ENCODE measurements at regions not wholly inside any gene's neighbourhood (a gene's known extent, or its start where the extent isn't known, plus 50 kb on each side); places are given as distances from the start of the nearest gene placed in this dataset.
"Not testable (repeated sequence)": the region's sequence is repeated elsewhere in the genome, so short reads cannot be mapped to it uniquely, and the experiment has no call there.

DNA sequence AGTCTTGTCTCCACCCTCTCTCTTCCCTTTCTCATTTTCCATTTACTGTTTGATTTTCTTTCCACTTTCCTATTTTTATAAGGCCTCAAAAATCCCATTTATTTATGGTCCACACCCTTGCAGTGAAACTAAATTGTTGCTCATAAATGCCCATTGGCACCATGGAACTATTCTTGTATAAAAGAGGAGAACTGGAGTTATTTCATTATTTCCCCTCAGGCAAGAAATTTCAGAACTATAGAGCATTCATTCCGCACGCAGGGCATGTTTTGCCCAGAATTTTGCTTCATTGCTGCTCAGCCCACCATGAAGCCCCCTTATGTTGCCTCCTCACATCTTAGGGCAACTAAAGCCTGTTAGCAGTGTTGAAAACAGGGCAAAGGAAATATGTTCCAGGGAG, 113.7 kb upstream of the MMADHC start:
- no peak overlapping the region for H3K4me3 Mint-ChIP-seq (ENCODE audit: low read depth)
- peaks cover 4% of the 10 kb centered on the region for H3K4me1 Mint-ChIP-seq (ENCODE audit: low read depth)
- no peaks in the 10 kb centered on the region for H3K9me3 Mint-ChIP-seq (ENCODE audit: low read depth)
- no peak overlapping the region for H3K27ac Mint-ChIP-seq
- DNase-seq (ENCODE audit: low spot score, unreplicated experiment): no peak
- no peaks in the 10 kb centered on the region for H3K36me3 Mint-ChIP-seq (ENCODE audit: insufficient read depth)
- no peak for TF ChIP-seq CTCF (IDR thresholded peaks at IDR 0.05; ENCODE audit: unreplicated experiment)
- no peaks in the 10 kb centered on the region for H3K27me3 Mint-ChIP-seq

- H3K4me1 Mint-ChIP-seq (ENCODE audit: low read depth): no peaks in the 10 kb centered on the region
- H3K9me3 Mint-ChIP-seq (ENCODE audit: low read depth): peaks cover 4% of the 10 kb centered on the region
- H3K27ac Mint-ChIP-seq: no peak overlapping the region
- peaks cover 3% of the 10 kb centered on the region for H3K27me3 Mint-ChIP-seq
- no peaks in the 10 kb centered on the region for H3K36me3 Mint-ChIP-seq (ENCODE audit: insufficient read depth)
- no peak overlapping the region for H3K4me3 Mint-ChIP-seq (ENCODE audit: low read depth)
- no peak for TF ChIP-seq CTCF (IDR thresholded peaks at IDR 0.05; ENCODE audit: unreplicated experiment)
- DNase-seq (ENCODE audit: low spot score, unreplicated experiment): no peak
Measured at GRCh38 chr2:149692961-149693396, 105.4 kb upstream of the MMADHC start.

DNA sequence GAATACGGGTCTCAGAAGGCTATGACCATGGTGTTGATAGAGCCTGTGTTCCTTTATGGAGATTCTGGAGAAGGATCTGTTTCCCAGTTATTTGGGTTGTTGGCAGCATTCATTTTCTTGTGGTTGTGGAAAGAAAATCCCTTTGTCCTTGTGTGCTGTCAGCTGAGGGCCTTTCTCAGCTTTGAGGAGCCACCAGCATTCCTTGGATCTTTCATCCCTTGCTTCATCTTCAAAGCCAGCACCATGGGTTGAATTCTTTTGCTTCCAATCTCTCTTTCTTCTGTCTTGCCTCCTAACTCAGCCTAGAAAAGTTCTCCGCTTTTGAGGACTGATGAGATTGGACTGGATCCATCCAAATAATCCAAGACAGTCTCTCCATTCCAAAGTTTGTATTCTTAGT, 103.2 kb upstream of the MMADHC start:
- H3K36me3 Mint-ChIP-seq (ENCODE audit: insufficient read depth): no peaks in the 10 kb centered on the region
- H3K27ac Mint-ChIP-seq: no peak overlapping the region
- no peak for DNase-seq (ENCODE audit: low spot score, unreplicated experiment)
- H3K27me3 Mint-ChIP-seq: peaks cover 3% of the 10 kb centered on the region
- H3K9me3 Mint-ChIP-seq (ENCODE audit: low read depth): peaks cover 4% of the 10 kb centered on the region
- no peak for TF ChIP-seq CTCF (IDR thresholded peaks at IDR 0.05; ENCODE audit: unreplicated experiment)
- no peak overlapping the region for H3K4me3 Mint-ChIP-seq (ENCODE audit: low read depth)
- H3K4me1 Mint-ChIP-seq (ENCODE audit: low read depth): no peaks in the 10 kb centered on the region

DNA sequence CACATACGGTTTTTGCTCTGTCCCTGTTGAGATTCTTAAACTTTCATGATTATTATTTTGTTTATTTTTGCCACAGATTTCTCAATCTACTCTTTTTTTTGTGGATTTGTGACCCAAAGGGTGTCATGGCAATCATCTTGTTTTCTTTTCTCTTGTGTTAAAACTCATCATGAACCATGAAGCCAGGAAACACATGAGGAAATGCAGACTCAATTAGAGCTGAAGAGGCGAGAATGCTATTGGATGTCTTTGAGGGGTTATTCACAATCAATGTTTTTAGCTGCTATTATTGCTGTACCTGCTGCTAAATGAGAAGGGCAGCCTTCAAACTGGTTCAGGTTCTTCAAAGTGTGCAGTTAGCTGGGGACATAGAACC, 99.5 kb upstream of the MMADHC start:
- Mint-ChIP-seq H3K27me3 (peaks cover 3% of the 10 kb centered on the region), H3K27ac (no peak overlapping the region)
- TF ChIP-seq CTCF (IDR thresholded peaks at IDR 0.05; ENCODE audit: unreplicated experiment): no peak

GRCh38 chr2:149686136-149687051, 98.8 kb upstream of the MMADHC start:
- Mint-ChIP-seq H3K4me3 (ENCODE audit: low read depth) (no peak overlapping the region), H3K4me1 (ENCODE audit: low read depth) (no peaks in the 10 kb centered on the region), H3K27ac (no peak overlapping the region), H3K27me3 (peaks cover 3% of the 10 kb centered on the region), H3K36me3 (ENCODE audit: insufficient read depth) (peaks cover 4% of the 10 kb centered on the region), H3K9me3 (ENCODE audit: low read depth) (peaks cover 9% of the 10 kb centered on the region)
- no peak for DNase-seq (ENCODE audit: low spot score, unreplicated experiment)
- no peak for TF ChIP-seq CTCF (IDR thresholded peaks at IDR 0.05; ENCODE audit: unreplicated experiment)

More for the DNA sequence above, 99.5 kb upstream of the MMADHC start:
- no peak for DNase-seq (ENCODE audit: low spot score, unreplicated experiment)
- Mint-ChIP-seq H3K4me1 (ENCODE audit: low read depth) (no peaks in the 10 kb centered on the region), H3K36me3 (ENCODE audit: insufficient read depth) (peaks cover 4% of the 10 kb centered on the region), H3K9me3 (ENCODE audit: low read depth) (peaks cover 9% of the 10 kb centered on the region), H3K4me3 (ENCODE audit: low read depth) (no peak overlapping the region)

- not testable (repeated sequence) for H3K27me3 Mint-ChIP-seq; H3K4me1 Mint-ChIP-seq (ENCODE audit: low read depth); H3K27ac Mint-ChIP-seq; H3K36me3 Mint-ChIP-seq (ENCODE audit: insufficient read depth); H3K4me3 Mint-ChIP-seq (ENCODE audit: low read depth); H3K9me3 Mint-ChIP-seq (ENCODE audit: low read depth); DNase-seq (ENCODE audit: low spot score, unreplicated experiment)
Measured at GRCh38 chr2:149685401-149685800, 97.8 kb upstream of the MMADHC start.
